CD4-positive, alpha-beta T cell treated with Interleukin-4 for 4 hours (primary cell): ENCODE measurements at regions not wholly inside any gene's neighbourhood (a gene's known extent, or its start where the extent isn't known, plus 50 kb on each side); places are given as distances from the start of the nearest gene placed in this dataset.
"Not testable (repeated sequence)": the region's sequence is repeated elsewhere in the genome, so short reads cannot be mapped to it uniquely, and the experiment has no call there.

ENCODE experiments used
- DNase-seq: peaks from one replicate; pipeline ENCODE4 v3.0.0-alpha.2; 2020

GRCh38 chr6:144632266-144632665, 347.1 kb downstream of the UTRN start:
- no peak for DNase-seq

- no peak for DNase-seq
Observed at GRCh38 chr6:144633886-144634285, 348.8 kb downstream of the UTRN start.

- no peak for DNase-seq
Observed at GRCh38 chr6:144634371-144634770, 349.2 kb downstream of the UTRN start.

- DNase-seq = no peak
Observed at GRCh38 chr6:144635051-144635450, 349.9 kb downstream of the UTRN start.

- not testable (repeated sequence) for DNase-seq
Observed at GRCh38 chr6:144636025-144636424, 350.9 kb downstream of the UTRN start.

- no peak for DNase-seq
Observed at GRCh38 chr6:144637541-144637940, 352.4 kb downstream of the UTRN start.

GRCh38 chr6:144639654-144640053, 354.5 kb downstream of the UTRN start:
- DNase-seq = no peak

GRCh38 chr6:144641286-144641685, 356.2 kb downstream of the UTRN start:
- no peak for DNase-seq

- DNase-seq = no peak
Observed at GRCh38 chr6:144644776-144645175, 359.6 kb downstream of the UTRN start.

GRCh38 chr6:144646093-144647056, 361.2 kb downstream of the UTRN start:
- no peak for DNase-seq

GRCh38 chr6:144647406-144647964, 362.4 kb downstream of the UTRN start:
- DNase-seq = no peak

- DNase-seq = no peak
Observed at GRCh38 chr6:144647971-144648651, 363.0 kb downstream of the UTRN start.

GRCh38 chr6:144649085-144649484, 363.9 kb downstream of the UTRN start:
- DNase-seq = no peak

GRCh38 chr6:144651234-144651633, 366.1 kb downstream of the UTRN start:
- no peak for DNase-seq

GRCh38 chr6:144652292-144652891, 367.3 kb downstream of the UTRN start:
- no peak for DNase-seq

- DNase-seq = peak; percentile 39
Observed at GRCh38 chr6:144653885-144654505, 368.9 kb downstream of the UTRN start.

GRCh38 chr6:144654506-144654905, 369.4 kb downstream of the UTRN start:
- DNase-seq = no peak

- no peak for DNase-seq
Observed at GRCh38 chr6:144655376-144655775, 370.2 kb downstream of the UTRN start.

GRCh38 chr6:144657691-144658090, 372.6 kb downstream of the UTRN start:
- no peak for DNase-seq

- peak; percentile 12 for DNase-seq
Observed at GRCh38 chr6:144659202-144660182, 374.4 kb downstream of the UTRN start.

- DNase-seq = no peak
Observed at GRCh38 chr6:144660561-144661115, 375.5 kb downstream of the UTRN start.
